Erythroblast (primary cell): ENCODE measurements at regions not wholly inside any gene's neighbourhood (a gene's known extent, or its start where the extent isn't known, plus 50 kb on each side); places are given as distances from the start of the nearest gene placed in this dataset.
"Not testable (repeated sequence)": the region's sequence is repeated elsewhere in the genome, so short reads cannot be mapped to it uniquely, and the experiment has no call there.

Experiments
- DNase-seq, 2 experiments: peaks; one replicate each; lab custom pipeline; 2025; lab: John Stamatoyannopoulos, UW
- GATA1 ChIP-seq: IDR thresholded peaks from 2 replicates; pipeline ENCODE4 v1.6.1; 2011; ENCODE audit warnings: low read depth, mild to moderate bottlenecking, control low read depth, low read length, moderate library complexity
- POLR2A ChIP-seq: IDR thresholded peaks from 2 replicates; pipeline ENCODE4 v1.6.1; 2011; ENCODE audit warnings: mild to moderate bottlenecking, low read length

GRCh38 chr6:167744681-167745669, 81.7 kb upstream of the AFDN start:
- TF ChIP-seq POLR2A (no peak), GATA1 (no peak)
- no peak for DNase-seq

- TF ChIP-seq GATA1 (no peak), POLR2A (no peak)
- no peak for DNase-seq
Observed at GRCh38 chr6:167745670-167746389, 80.9 kb upstream of the AFDN start.

DNA sequence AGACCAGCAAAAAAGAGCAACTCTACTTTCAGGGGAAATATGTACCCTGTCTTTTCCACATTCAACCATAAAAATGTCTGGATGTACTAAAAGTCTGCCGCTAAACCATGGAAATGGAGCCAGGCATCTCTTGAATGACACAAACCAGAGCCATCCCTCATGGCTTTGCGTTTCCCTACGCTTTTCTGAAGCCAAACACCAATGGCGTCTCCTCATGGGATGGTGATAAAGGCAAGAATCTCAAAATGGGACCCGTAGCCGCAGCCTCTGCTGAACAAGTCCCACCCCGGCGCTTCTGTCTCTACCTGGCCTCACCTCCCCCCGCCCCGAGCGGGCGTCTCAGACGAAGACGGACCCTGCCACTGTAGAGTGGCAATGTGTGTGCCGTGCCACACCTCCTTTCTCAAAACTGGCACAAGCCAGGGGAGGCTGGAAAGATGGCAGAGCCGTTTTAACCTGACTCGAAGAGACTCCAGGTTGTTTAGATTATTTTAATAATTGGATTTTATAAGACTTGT, 80.3 kb upstream of the AFDN start:
- no peak for DNase-seq
- TF ChIP-seq POLR2A: no peak
- TF ChIP-seq GATA1: no peak

DNA sequence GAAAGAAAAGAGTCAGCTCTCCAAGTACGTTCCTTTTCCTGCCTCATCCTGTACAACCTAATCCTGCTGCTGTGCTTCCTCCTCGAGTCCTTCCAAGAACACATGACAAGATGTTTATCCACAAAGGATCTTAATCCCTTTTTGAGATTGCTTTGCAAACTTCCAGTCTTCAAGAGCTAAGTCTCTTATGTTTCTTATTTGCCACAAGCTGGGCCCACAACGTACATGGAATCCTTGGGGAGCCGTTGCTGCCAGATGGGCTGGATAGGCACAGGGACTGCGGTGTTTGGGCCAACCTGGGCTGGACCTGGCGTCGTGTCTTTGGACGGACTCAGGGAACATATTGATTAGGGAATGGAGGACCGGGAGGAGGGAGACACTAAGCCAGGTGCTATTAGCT, 79.7 kb upstream of the AFDN start:
- no peak for DNase-seq
- no peak for TF ChIP-seq POLR2A
- no peak for TF ChIP-seq GATA1

DNA sequence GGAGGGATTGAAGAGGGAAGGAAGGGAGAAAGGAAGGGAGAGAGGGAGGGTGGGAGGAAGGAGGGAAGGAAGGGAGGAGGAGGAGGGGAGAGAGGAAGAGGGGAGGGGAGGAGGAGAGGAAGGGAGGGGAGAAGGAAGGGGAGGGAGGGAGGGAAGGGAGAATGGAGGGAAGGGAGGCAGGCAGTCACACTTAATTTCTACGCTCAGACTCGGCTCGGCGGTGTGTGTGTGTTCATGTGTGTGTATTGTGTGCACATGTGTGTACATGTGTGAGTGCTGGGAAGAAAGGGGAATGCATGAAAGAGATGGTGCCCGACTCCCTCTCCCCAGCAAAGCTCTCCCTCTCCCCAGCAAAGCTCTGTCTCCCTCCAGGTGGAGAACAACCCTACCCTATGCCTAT, 79.1 kb upstream of the AFDN start:
- no peak for TF ChIP-seq POLR2A
- no peak for TF ChIP-seq GATA1
- DNase-seq: no peak

GRCh38 chr6:167748046-167748445, 78.7 kb upstream of the AFDN start:
- DNase-seq: no peak
- TF ChIP-seq POLR2A (no peak), GATA1 (no peak)

DNA sequence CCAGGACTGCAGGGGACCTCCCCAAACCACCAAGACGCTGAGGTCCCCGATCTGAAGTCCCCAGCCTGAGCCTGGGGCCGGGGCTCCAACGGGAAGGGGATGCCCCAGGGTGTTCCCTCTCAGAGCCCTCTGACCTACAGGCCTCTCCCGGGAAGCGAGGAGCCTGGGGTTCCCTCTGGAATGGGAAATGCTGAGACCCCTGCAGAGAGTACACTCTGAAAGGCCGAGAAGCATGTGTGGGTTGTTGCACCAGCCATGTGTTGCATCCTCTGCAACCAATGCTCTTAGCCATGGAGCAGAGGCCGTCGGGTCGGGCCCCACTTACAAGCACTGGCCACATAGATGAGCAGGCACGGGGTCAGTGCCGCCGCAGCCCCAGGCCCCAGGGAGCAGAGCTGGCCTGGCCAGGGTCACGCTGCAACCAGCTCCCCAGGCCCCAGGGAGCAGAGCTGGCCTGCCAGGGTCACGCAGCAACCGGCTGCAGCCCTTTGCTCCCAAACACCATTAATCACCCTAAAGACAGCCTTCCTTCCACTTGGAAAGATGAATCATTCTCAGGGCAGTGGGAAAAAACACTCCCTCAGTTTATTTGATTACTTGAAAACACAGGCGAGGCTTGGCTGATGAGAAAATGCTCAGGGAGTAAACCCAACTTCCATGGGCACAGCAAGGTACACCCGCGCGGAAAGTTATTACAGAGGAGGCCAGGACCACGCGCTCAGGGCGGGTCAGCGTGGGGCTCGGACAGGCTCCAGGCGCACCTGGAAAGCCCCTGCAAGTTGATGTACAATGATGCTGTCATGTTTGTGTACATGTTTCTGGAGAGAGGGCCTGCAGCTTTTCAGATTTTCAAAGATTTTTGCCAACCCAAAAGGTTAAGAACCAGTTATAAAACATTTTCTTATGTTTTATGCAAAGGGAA, 78.0 kb upstream of the AFDN start:
- TF ChIP-seq GATA1 (no peak), POLR2A (no peak)
- no peak for DNase-seq

DNA sequence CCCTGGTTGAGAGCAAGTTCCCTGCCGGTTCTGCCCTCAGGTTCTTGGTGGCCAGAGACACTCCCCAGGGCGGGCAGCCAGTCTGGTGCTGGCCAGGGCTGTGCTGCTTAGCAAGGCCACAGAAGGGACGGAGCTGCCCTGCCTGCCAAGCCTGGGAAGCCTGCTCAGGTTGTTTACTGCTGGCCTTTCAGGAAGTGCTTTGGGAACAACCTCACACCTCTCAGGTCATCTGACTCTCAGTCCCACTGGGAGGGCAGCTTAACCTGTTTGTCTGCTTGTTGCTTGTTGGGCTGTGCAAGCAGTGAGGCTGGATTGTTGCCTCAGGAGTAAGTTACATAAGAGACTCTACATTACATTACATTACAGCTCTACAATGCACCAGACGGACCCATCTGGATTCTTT, 75.8 kb upstream of the AFDN start:
- DNase-seq: no peak
- TF ChIP-seq POLR2A (no peak), GATA1 (no peak)

DNA sequence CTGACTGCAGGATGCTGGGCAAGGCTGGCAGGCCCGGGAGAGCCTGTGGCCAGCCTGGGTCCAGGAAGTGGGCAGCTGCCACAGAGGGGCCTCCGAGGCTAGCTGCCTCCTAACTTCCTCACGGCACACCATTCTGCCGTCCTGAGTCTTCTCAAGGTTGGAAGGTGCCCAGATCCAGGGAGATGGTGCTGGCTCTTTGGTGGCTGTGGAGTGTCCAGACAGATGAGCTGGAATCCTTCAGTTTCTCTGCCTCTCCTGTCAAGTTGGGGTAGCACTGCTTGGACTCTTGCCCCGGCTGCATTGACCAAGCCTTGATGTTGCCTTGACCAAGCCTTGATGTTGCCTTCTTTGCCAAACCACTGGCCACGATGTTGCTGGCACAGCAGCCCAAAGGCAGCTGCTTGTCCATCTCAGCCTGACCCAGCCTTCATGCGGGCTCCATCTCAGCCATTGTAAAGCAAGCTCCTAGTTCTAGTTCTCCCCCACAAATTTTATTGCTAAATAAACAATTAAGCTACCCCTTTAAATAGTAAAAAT, 75.1 kb upstream of the AFDN start:
- TF ChIP-seq POLR2A: no peak
- no peak for TF ChIP-seq GATA1
- no peak for DNase-seq

DNA sequence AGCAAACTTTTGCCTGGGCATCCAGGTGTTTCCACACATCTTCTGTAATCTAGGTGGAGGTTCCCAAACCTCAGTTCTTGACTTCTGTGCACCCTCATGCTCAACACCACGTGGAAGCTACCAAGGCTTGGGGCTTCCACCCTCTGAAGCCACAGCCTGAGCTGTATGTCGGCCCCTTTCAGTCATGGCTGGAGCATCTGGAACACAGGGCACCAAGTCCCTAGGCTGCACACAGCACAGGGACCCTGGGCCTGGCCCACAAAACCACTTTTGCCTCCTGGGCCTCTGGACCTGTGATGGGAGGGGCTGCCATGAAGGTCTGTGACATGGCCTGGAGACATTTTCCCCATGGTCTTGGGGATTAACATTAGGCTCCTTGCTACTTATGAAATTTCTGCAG, 73.4 kb upstream of the AFDN start:
- DNase-seq: not testable (repeated sequence)

DNA sequence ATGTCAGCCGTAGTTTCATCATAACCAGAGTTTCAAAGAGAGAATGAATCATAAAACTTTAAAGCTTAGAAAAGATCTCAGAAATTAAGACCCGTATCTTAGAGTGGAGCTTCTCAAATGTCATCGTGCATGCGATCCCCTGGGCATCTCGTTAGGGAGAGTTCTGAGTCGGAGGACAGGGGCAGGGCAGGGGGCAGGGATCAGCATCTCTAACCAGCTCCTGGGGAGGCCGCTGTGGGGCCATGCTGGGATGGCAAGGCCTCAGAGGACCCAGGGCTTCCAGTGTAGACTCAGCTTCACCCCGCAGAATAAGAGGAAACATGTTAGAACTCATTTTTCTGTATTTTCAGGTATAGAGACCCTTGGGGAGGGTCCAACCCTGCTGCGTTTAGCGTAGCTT, 72.0 kb upstream of the AFDN start:
- no peak for DNase-seq
- TF ChIP-seq POLR2A (no peak), GATA1 (no peak)

GRCh38 chr6:167755461-167755860, 71.2 kb upstream of the AFDN start:
- TF ChIP-seq POLR2A (no peak), GATA1 (no peak)
- no peak for DNase-seq

DNA sequence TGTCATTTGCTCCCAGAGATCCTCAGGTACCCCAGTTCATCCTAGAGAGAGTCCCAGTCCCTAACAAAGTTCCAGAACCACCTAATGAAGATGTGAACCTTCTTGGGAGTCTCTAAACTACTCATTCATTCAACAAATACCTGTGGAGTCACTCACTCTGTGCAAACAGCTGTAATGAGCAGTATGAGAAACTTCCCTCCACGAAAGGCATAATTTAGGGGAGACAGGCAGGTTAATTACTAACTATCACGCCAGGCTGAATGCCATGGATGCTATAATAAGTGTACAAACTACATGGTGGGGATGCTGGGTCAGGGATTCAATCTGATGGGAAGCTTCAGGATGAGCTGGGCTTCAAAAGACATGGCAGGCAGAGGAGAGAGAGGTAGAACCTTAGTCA, 70.1 kb upstream of the AFDN start:
- no peak for DNase-seq
- TF ChIP-seq GATA1: no peak
- TF ChIP-seq POLR2A: no peak

DNA sequence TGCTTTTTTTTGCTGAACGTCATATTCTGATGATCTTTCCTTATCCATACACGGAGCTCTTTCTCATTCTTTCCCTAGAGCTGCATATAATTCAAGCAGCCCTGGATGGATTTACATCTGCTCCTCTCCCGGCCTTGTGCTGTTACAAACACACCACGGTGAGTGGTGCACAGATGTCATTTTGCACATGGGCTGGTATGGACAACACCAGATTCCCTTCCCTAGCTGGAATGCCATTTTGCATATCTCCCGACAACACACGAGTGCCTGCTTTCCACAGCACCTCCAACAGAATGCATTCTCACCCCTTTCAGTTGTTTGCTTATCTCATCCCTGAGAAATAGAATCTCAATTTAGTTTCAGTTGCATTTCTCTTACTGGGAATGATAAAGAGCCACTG, 69.5 kb upstream of the AFDN start:
- no peak for DNase-seq
- no peak for TF ChIP-seq GATA1
- TF ChIP-seq POLR2A: no peak
